GM19468 (cell line): ENCODE measurements at regions not wholly inside any gene's neighbourhood (a gene's known extent, or its start where the extent isn't known, plus 50 kb on each side); places are given as distances from the start of the nearest gene placed in this dataset.

Source experiments
- ATAC-seq: cut with Tn5 transposase; IDR thresholded peaks from one replicate; pipeline ENCODE4 v1.9.1; 2021; ENCODE audit warnings: mild to moderate bottlenecking, moderate library complexity, moderate number of reproducible peaks; ENCODE audit not compliant: unreplicated experiment; ENCODE audit errors: extremely low read depth

GRCh38 chr4:153075836-153076518 lies 128.3 kb upstream of the TRIM2 start:
- ATAC-seq, result no peak

DNA sequence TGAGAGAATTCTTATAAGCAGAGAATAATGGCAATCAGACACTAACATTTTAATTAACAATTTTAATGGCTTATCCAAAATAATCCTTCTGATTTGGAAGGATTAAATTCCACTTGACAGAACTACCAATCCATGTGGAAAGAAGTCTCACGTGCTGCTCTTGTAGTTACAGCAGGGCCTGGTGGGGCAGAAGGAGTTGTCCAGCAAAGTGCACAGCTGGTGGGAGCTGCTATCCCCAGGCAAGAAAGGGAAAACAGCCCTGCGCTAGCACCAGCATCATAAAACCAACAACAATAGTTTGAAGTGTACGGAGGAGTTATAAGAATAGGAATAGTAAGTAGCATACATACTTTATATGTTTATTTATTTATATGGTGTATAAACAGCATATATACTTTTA lies 127.4 kb upstream of the TRIM2 start:
- ATAC-seq, result no peak

DNA sequence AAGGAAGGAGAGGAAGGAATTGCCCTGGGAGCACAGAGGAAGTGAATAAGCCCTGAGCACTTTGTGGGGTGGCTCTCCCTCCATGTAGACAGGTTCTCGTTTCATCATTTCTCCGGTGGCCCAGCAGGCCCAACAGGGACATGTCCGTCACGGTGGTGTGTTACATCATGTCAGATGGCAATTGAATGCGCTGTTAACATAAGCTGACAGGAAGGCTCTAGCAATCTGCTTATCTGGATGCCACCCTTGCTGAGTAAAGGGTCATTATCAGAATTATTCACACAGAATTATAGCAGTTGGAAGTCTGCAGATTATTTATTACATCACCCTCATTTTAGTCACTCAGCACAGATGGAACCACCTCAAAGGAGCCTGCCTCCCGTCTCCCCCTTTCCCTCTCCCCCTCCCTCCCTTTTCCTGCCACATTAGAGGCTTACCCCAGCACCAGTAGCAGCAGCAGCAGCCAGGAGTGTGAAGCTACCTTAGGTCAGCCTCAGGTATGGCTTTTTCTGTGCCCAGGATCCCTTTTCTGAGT lies 124.3 kb upstream of the TRIM2 start:
- no peak for ATAC-seq

- no peak for ATAC-seq
Measured at GRCh38 chr4:153081006-153081580, 123.2 kb upstream of the TRIM2 start.

DNA sequence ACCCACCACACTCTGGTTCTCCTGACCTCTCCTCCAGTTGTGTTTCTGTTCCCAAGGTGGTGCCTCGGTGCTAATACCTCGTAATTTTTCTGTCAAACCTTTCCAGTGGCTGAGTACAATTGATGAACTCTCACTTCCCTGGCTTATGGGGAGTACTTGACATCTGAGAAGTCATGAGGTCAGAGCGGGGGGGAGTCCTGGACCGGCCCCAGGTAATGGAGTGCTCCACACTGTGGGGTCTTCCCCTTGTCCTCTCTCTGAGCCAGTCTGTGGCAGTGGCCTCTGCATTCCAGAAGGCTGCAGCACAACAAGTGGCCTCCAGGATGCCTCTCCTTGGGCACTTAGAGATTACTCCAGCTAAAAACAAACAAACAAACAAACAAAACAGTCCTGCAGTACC lies 122.5 kb upstream of the TRIM2 start:
- no peak for ATAC-seq

DNA sequence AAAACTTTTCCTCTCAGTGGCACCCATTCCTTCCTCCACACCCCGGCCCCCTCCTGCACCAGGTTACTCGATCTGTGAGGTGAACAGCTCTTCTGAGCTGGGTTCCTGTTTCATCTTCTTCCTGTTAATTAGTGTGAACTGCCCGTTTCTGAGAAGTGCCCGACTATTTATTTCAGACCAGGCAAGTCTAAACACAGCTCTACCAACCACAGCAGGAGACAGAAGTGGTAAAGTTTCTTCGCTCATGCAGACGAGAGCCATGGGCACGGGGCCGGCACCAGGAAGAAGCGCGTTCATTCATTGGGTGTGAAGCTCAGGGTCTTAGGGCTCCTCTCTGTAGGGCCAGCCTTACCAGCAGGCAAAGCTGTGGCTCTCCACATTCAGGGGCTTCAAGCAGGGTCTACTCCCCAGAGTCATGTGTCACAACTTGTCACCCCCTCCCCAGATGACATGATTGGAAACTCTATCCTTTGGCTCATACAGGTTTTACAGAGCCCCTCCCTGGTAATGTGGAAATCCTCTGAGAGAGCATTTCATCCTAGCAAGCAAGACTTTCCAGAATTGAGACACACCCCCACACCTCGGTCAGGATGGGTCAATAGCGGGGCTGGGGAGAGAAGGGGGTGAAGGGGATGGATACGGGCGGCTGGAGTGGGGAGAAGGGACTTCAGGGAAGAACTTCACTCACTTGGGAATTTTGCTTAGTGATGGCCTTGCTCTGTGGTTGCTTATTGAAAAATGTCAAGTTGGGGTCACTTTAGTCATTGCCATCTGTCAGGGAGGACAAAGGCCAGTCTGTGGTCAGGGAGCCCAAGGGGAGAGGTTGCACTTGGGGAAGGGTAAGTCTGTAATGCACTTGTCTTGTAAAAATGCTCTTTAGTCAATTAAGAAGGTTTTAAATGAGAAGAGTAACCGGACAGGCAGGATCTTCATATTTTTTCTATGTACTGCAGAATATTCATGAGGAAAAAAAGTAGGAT lies 121.6 kb upstream of the TRIM2 start:
- no peak for ATAC-seq

DNA sequence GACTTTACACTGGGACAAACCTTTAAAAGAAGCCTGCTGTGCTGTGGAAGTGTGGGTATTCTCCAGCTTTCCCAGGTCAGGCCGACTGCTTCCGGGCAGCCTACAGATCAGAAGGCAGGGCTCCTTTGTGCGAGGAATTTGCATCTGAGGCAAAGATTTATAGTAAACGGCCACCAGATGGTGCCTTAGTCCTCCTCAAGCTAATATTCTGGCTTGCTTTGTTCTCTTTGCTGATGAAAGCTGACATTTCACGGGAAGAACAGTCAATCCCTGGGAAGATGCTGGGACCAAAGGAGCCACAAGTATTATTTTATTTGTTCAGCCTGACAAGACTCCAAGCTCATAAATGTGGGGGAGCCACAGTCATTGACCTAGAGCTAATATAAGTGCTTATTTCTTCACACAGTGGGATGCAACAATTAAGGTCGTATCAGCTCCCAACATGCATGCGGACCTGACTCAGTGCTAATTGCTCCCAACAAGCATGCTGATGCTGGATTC lies 120.7 kb upstream of the TRIM2 start:
- no peak for ATAC-seq

DNA sequence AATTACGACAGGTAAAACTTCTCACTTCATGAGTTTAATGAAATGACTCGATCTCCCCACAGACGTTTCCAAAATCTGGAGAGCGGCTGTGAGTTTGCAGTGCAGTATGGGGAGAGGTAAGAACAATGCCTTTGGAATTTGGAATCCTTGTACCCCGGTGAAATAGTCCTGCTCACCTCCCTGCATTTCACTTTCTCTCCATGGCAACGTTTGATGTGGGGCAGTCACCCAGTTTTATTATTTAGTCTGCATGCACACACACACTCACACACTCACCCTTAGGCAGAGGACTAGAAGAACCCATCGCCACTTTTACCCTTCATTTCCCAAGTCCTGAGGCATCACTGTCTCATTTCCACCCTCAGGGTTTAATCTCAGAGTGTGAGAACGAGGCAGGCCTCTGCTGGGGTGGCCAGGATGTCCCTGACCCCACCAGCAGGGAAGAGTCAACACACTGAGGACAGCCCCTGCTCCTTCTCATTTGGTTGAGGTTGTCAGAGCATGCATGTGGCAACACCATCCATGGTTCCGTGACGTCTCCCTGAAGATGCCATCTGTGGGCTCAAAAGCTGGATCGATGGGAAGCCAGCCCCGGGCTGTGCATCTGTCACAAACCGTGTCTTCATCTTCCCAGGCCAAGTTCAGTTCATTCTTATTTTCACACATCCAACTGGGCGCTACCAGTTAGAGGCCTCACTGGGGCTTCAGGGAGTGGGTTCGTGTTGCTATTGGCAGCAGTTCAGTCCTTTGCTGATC lies 119.8 kb upstream of the TRIM2 start:
- ATAC-seq, result no peak

GRCh38 chr4:153084980-153085630 lies 119.1 kb upstream of the TRIM2 start:
- no peak for ATAC-seq

DNA sequence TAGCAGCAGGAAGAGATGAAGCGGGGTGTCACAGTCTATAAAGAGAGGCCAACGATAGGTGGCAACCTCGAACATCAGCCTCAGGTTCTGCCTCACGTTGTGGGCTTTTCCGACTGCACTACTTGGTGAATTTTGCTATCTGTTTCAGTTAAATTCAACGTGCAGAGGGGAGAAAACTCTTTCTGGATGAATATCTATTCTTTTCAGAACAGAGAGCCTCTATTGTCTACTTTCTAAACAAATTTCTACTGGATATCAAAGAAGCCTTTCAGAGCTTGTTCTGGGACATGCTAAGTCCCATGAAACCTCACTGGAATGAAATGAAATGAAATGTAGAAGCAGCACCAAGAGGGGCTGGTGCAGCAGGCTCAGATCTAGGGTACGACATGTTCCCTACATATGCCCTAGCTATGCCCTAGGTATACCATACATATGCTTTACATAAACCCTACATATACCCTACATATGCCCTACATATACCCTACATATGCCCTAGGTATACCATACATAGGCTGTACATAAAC lies 116.5 kb upstream of the TRIM2 start:
- no peak for ATAC-seq

GRCh38 chr4:153089742-153090141 lies 114.5 kb upstream of the TRIM2 start:
- no peak for ATAC-seq

DNA sequence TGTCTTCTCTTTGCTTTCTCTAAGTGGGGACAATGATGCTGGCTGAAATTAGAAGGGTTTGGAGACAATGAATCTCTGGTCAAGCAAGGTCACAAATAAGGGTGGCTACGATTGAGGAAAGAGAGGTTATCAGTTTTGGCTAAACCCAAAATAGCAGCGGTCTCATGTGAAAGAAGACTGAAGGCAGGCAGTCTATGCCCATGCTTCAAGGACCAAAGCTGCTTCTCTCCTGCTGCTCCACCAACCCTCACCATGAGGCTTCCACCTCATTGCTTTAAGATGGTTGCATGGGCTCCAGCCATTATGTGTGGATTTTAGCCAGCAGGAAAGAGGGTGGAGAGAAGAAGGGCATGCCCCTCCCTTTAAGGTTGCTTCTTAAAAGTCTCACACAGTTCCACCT lies 114.1 kb upstream of the TRIM2 start:
- no peak for ATAC-seq

GRCh38 chr4:153090670-153091385 lies 113.4 kb upstream of the TRIM2 start:
- ATAC-seq, result no peak

GRCh38 chr4:153093396-153093795 lies 110.8 kb upstream of the TRIM2 start:
- no peak for ATAC-seq

DNA sequence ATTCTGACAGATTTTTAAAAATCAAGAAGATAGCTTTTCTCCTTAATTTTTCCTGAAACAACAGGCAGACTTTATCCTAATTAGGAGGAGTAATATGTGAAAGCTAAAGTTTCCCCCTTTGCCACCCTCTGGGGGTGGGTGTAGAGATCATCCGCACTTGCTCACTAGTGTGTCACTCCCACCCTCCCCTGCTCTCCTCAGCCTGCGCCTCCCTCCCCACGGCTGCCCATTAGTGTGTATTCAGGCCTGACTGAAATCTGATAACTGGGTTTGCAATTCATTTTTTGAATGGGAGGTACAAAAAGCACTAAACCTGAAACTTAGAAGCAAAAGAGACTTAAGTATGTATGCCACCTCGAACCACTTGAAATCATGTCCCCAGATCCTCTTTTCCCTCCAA lies 110.4 kb upstream of the TRIM2 start:
- no peak for ATAC-seq

GRCh38 chr4:153094435-153094834 lies 109.8 kb upstream of the TRIM2 start:
- no peak for ATAC-seq

GRCh38 chr4:153095448-153096204 lies 108.6 kb upstream of the TRIM2 start:
- ATAC-seq, result no peak

GRCh38 chr4:153096344-153096743 lies 107.9 kb upstream of the TRIM2 start:
- no peak for ATAC-seq
